ENCODE measurements at regions not wholly inside any gene's neighbourhood (a gene's known extent, or its start where the extent isn't known, plus 50 kb on each side); places are given as distances from the start of the nearest gene placed in this dataset.

DNA sequence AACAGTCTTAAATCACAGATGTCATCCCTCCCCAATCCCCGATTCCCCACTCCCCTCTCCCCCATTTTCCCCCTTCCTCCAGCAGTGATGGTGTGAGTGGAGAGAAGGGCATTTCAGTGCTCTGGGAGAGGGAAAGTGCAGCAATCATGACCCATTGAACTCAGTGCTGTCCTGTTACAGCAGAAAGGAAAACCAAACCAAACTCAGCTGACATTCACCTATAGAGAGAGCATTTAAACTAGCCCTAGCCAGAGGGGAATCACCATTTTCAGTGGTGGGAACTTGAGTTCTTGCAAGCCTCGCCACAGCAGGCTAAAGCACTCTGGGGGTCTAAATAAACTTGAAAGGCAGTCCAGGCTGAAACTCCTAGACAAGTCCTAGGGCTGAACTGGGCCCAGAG lies 129.9 kb upstream of the COL21A1 start:
- DNase-seq (ENCODE audit: low read depth): no peak

DNA sequence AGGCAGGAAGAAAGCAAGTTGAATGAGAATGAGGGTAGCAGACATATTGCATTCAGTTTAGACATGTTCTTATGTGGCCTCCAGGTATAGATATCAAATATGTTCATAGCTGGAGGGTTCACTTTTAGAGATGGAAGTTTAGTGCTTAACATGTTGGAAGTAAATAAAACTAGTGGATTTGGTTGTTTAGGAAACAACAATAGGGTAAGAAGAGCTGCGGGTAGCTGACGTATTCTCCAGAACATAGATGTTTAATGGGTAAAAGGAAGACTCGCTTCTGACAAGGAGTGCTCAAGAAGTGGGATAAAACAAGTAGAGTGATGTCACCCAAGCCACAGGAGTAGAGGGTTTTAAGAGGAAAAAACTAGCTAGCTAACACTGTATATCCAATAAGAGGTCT lies 128.4 kb upstream of the COL21A1 start:
- DNase-seq (ENCODE audit: low read depth): no peak

DNA sequence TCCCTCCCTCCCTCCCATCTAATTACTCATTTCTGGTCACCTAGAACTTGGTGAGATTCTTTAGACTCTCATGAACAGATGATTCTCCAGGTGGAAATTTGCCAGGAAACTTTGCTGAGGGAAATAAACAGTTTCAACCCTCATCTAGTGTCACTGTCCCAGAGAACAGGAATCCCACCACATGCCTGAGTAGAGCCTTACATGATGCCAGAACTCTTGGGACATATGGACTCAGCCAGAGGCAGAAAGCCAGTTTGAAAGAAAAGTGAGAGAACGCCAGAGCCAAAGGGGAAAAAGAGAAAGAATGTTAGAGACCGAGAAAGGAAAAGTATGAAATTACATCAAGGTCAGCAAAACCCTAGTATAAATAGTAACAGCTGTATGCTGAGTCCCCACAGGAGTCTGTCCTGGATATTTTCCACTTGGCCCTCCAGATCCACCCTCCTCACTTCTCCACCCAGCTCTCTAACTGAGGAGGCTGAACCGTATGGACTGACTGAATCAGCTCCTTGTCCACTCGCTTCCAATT lies 127.5 kb upstream of the COL21A1 start:
- no peak for DNase-seq (ENCODE audit: low read depth)

DNA sequence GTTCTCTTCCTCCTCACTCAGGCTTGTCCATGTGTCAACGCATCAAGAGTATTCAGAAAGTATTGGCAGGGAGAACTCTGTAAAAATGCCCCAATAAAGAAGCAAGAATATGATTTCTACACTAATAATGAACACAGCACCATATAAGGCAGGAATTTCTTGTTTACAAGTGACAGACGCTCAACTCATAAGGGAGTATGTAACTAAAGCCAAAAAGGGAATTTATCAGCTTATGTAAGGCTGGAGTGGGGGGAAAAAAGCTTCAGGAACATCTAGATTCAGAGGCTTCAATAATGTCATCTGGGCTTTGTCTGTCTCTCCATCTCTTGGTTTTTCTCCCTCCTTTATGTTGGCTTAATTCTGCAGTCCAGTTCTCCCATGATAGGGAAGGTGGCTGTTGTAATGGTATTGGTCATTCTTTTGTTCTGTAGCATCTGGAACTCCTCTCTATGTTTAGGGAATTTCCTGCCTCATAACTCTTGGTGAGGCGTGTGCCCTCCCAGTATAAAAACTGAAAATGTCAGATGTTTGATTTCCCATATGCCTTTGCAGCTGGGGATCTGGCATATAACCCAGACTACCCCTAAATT lies 125.1 kb upstream of the COL21A1 start:
- no peak for DNase-seq (ENCODE audit: low read depth)

DNA sequence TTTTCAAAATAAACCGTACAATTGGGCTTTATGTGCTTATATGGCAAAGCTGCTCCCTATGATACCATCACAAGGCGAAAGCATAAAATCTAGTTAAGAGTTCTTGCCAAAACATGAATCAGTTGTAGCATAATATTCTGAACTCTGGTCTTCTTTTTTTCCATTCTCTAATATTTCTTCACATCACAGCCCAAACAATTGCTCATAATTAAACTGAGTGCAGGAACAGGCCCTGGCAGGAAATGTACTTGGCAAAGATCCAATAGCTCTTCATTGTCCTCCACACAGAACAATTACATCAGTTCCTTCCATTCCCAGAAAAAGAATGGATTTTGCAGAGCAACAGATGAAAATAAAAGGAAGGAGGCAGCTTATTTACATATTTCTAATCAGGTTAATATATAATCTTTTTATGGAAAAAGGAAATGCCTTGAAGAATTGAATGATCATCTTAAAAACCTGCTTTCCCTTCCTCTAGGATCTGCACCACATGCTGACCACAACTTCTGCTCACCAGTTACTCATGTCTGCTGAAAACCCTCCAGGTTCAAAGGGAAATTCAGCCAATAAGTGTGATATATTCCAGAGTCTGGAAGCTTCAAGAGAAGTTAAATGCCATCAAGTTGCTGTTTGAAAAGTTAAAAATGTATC lies 123.3 kb upstream of the COL21A1 start:
- DNase-seq (ENCODE audit: low read depth): peak; percentile 76

DNA sequence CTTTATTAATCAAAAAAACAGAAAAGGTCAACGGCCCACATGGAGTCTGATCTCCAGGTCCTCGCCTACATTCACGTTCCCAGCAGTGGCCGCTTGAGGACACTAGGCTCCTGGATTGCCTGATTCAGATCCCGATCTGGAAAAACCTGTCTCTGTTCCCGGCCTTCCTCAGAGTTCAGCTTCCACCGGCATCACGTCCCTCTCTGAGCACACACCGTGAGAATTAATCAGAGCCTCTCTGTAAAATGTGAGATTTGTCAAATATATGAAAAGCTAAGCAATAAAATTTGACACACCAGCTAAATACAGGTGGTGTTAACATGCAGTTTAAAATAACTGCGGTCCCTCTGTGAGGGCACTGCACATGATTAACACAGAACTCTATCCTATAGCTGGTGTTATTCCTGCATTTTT lies 122.8 kb upstream of the COL21A1 start:
- DNase-seq (ENCODE audit: low read depth): no peak

DNA sequence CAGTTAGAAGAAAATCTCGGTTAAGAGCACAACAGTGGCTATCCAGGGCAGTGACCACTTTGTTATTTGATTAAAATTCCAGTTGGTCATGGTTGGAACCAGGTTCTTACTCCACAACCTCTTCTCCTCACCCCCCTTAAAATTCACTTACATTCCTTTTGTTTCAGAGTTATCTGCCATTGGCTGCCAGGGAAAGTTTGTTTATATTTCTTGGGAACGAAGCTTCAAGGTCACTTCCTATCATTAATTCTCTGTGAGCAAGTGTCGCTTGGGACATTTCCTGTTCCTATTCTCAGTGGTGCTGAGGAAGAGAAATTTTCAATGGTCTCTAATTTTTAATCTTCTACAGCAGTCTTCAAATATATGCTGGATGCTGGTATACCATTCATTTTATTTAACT lies 121.1 kb upstream of the COL21A1 start:
- DNase-seq (ENCODE audit: low read depth): no peak

DNA sequence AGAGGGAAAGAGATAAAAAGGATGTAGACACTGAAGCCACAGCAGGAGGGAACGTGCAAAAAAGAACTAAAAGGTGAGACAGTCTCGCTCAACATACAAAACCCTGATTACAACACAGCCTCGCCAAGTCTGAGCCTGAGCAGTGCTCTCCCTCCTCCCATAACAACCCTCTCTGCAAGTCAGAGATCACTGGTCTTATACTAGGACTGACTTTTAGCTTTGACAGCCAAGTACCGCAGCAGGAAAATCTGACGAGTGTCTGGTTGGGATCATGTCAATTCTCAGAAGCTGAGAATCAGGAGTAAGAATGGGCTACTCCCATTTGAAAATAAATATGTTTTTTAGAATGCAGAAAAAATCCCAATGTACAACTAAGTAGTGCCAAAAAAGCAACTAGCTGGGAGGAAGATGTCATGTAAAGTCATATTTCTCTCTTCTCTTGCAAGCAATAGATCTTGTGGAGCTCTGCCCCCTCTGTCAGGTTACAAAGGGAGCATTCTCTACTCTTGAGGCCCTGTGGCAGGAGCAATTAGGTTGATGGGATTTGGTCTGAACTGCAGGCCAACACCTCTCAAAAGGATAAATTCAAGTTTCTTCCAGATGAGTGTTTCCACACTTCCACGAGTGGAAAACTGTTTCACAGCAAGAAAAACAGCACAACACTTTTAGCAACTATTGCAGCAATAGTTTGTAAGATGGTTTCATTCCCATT lies 118.9 kb upstream of the COL21A1 start:
- no peak for DNase-seq (ENCODE audit: low read depth)

DNA sequence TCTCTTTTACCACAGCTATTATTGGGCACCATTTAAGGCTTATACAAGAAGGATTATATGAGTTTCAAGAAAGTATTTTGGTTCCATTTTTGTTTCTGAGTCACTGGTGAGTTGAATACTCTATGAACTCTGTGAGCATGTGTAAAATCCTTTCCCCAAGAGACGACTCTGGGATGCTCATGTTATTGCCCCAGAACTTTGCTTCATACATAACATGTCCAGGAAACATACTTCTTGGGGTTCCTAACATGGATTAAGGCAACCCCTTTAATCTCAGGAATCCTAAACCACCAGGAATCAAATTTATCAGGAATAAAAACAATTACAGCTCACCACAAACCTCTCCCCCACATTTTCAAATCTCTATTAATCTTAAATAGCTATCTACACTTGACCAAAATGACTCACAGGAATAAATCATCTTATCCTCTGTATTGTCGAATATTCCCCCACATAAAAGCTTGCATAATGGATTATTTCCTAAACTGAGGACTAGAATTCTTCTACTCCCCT lies 117.5 kb upstream of the COL21A1 start:
- DNase-seq (ENCODE audit: low read depth): no peak

DNA sequence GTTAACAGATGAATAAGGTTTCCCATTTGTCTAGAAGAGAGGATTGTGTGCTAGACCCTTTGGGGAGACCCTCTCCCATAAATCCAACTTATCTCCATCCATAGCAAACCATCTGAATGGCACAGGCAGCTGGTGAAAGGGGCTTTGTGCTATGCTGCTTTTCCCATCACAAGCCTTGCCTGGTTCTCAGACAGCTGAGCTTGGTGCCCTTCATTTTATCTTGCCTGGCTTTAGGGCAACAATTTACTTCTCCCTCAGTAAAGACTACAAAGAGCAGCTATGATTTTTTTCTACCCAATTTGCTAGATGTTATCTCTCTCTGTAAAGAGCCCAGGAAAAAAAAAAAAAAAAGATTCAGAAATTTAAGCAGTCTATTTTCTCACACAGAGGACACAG lies 117.0 kb upstream of the COL21A1 start:
- DNase-seq (ENCODE audit: low read depth): no peak

DNA sequence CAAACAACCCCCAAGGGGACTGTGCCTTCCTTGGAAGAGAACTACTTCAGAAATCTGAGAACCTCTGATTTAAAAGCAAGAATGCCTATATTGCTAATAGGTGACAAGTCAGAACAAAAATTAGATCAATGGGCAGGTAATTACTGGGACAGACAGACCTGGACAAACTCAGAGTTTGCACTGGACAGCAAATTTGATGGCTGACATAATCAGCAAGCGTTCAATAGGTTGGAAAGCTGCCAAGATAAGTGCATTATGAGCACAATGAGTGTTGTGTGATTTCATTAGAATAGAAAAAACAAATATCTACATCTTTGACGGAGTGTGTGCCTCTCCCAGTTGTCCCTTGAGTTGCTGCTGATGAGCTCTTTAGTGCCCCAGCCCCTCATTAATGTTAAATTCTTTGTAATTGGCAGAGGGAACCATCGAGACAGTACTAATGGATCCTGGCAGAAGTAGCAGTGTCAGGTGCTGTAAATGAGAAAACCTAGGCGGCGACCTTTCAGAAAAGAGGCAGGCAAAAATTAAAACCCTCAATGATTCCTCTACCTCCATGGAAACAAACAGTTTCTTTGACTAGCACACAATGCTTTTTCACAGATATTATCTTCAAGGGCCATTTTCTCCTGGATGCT lies 116.5 kb upstream of the COL21A1 start:
- no peak for DNase-seq (ENCODE audit: low read depth)

DNA sequence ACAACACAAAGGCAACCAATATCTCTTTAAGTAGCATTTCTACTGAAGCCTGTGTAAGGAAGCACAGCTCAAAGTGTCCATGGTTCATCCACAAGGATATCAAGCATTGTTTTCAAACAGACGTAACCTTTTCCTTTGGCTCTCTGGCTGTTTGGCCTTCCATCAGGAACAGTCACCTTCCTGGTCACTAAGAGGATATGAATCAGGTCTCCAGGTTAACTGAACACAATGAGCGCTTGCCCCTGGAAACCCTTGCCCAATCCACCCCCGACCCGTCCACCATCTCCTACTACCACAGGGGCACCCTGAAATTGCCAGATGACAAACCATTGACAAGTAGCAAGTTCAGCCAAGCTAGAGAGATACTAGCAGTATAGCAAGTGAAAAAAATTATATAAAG lies 114.4 kb upstream of the COL21A1 start:
- DNase-seq (ENCODE audit: low read depth): no peak

DNA sequence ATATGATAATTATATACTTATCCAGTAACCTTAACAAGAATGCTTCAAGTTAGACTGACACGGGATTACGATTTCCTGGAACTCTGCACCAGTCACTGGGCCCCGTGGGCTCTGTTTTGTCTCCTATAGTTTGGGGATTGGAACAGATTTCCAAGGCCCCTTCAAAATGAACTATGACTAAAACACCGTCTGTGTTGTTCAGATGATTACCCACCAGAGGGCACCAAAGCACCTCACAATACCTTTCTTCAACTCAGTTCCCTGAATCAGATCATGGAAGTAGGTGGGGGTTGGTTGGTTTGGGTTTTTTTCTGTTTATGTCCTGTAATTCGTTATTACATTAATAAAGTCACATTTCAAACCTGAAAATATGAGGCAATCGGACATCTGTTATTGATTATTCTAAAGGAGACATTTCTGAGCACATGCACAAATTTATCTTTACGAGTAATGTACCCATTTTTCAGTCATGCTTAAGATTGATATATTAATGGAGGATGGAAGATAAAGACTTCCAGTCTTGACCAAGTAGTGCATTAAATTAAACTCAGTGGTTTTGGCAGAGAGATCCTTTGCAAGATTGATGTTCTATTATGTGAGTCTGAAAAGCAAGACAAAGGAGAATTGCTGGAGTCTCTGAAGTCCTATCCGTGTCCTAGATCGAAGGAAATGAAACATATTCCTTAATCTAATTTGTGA lies 112.0 kb upstream of the COL21A1 start:
- DNase-seq (ENCODE audit: low read depth): no peak

DNA sequence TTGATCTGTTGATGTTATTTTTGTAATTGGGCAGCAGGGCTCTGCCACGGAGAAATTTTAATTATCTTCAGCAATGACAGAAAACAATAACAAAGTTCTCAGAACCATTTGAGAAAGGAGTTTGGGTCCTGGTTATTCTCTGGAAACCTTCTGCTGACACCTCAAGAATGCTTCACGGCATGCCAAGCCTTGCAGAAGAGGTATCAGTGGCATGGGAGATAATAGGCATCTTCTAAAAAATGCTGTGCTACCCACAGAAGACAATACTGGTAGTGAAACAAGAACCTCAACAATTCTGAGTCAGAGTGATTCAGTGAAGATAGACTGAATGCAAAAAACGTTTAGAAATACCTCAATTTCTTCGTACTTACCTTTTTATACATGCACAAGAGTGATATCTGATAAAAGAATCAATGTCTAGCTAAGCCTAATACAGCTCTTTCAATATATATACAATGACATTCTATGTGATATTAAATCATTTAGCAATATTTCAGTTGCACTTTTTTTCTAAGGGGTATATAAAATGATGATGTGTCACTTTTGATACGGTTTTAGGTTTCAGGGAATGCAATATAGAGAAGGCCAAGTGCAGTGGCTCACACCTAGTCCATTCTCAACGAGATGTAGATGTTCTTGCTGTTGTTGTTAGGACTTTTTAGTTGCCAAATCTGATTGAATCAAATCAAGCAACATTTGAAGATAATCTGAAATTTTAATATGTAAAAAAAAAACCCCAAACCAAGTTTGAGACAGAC lies 110.4 kb upstream of the COL21A1 start:
- no peak for DNase-seq (ENCODE audit: low read depth)

DNA sequence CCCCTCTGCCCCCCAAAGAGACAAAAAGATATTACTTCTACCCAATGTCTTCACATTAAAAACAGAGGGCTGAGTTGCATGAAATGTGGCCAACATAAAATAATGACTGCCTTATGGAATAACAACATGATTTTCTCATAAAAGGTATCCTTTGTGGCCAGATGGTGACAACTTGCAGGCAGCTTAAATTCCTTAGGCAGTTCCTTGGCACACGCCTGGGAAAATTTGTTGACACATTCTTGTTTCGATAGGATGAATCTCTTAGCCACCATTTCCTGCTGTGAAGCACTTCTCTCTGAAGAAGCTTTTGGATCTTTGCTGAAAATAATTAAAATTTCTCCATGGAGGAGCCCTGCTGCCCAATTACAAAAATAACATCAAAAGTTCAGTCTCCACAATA lies 109.0 kb upstream of the COL21A1 start:
- DNase-seq (ENCODE audit: low read depth): no peak

DNA sequence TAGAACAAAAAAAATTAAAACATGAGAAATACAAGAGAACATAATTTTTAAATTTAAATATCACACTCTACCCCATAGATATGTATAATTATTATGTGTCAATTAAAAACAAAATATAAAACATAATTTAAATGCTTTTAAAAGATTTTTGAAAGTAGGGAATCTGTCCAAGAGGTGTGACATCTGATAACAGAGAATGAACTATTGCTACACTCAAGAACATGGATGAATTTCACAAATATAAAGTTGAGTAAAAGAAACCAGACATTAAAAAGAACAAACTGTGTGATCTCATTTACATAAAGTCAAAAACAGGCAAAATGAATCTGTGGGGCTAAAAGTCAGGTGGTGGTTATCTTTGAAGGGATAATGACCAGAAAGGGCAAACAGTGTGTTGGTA lies 106.5 kb upstream of the COL21A1 start:
- DNase-seq (ENCODE audit: low read depth): no peak

DNA sequence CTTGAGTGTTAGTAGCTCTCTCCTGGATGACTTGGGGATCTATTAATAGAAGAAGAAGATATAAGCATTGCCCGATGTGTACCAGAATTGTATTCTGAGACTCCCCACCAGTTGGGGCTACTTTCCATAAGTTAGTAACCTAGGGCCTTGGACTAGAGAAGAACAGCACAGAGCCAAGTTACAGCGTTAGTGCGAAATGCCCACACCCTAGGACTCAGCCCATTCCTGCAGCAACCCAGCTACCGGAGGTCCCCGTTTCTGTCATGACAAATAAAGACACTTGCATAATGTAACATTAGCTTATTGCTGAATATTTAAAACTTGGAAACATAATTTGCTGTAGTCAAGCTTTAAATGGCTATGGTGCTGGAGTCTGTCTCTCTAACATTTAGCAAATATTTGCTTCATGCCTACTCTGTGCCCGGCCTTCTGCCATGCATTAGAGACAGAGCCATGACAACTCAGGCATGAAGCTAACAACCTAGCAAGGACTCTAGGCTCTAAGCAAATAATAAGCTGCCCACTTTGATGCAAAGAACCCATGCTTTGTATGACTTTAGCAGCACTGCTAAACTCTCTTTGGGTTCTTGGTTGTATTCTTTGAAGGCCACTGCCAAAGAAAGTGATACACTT lies 103.4 kb upstream of the COL21A1 start:
- no peak for DNase-seq (ENCODE audit: low read depth)

DNA sequence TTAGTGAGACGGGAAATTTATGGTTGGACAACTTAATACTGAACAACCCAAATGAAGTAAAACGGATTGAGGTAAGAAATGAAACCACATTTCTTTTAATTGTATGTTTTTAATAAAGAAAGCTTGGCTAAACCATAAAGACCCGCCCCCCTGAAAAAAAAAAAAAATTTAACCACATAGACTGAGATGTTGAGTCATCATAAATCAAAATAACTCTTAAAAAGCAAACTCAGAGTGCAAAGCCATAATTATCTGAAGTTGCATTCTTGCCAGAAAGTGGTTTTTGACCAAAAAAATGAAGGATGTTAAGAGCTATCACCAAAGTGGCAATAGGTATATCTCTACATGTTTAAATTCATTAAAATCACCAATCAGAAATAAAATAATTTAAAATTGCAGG lies 101.8 kb upstream of the COL21A1 start:
- DNase-seq (ENCODE audit: low read depth): no peak

DNA sequence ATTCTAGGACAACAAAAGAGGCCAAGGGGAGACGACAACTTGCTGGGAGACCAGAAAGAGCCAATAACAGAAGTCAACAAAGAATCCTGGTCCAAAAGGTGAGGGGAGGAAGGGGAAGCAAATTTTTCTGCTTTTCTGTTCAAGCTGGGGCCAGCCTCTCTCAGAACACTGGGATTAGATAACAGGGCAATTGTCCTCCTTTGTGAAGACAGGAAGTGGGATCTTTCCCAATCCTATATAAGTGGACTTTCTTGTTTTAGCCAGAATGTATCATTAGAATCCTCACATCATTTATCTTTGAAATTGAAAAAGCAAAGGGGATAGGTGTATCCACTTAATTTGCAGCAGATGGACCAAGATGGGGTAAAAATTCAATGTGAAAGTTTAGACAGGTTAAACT lies 101.2 kb upstream of the COL21A1 start:
- no peak for DNase-seq (ENCODE audit: low read depth)

DNA sequence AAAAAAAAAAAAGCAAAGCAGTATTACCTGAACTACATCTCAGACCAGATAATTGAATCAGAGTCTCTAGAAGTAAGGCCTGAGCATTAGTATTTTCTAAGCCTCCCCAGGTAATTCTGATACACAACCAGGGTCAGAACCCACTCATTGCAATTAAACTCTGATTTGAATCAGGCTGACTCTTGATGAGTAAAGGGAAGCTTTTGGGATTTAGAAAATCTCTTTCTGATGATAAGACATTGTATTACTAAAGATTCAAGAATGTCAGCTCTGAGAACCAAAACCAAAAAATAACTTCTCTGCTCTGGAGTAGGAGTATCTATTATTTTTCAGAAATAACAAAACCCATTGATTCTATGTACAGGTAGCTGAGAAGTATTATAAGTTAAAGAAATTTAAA lies 100.1 kb upstream of the COL21A1 start:
- no peak for DNase-seq (ENCODE audit: low read depth)

DNA sequence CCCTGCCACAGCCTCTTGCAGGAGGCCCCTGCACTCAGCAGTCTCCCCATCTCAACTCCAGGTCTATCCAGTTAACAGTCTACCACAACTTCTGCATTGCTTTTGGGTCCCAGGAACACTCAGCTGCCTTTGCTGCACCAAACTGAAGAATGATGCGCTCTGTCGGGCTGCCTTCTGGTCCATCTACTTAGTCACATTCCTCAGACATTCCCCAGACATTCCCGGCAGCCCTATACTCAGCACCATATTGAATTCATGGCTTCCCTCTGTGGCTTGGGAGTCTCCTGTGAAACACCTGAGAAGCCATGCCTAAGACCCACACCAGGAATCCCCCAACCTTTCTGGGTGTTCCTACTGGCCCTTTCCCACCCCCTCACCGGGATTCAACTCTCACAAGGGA lies 99.6 kb upstream of the COL21A1 start:
- no peak for DNase-seq (ENCODE audit: low read depth)
